PC-9 (cell line): ENCODE measurements at regions not wholly inside any gene's neighbourhood (a gene's known extent, or its start where the extent isn't known, plus 50 kb on each side); places are given as distances from the start of the nearest gene placed in this dataset.

Experiments used
- BruUV-seq: library from RNA; stranded (reverse); fragments of 400-500 nt; replicated peaks from 2 replicates; lab custom pipeline; 2021; lab: Mats Ljungman, UMichigan
- CTCF ChIA-PET: fragments of 300-600 bp; sonication (Branson Sonifier 250); formaldehyde crosslinking; loops from one replicate; lab custom pipeline; 2022; ENCODE audit warnings: antibody characterized with exemption; lab: Charles Lee
- POLR2A ChIA-PET: fragments of 300-600 bp; sonication (Branson Sonifier 250); formaldehyde crosslinking; loops from one replicate; lab custom pipeline; 2022; ENCODE audit warnings: antibody characterized with exemption; ENCODE audit not compliant: unreplicated experiment; lab: Charles Lee
- DNase-seq, 2 experiments: peaks; one replicate each; pipeline versions ENCODE4 v3.0.0 to v3.0.0-alpha.2; 2015 to 2022; ENCODE audit warnings: mixed read lengths in 1 of 2
- H2AFZ ChIP-seq: fragments of 200-600 bp; sonication (generic); 2 replicates; pipeline ENCODE4 v1.8.1; 2017; ENCODE audit warnings: antibody characterized with exemption
- H3F3A ChIP-seq: fragments of 200-600 bp; sonication (generic); 2 replicates; pipeline ENCODE4 v1.8.1; 2017; ENCODE audit warnings: antibody characterized with exemption, mild to moderate bottlenecking, low read depth; ENCODE audit not compliant: insufficient read depth
- H3K27ac ChIP-seq: fragments of 200-600 bp; sonication (generic); 2 replicates; pipeline ENCODE4 v1.6.1; 2016; ENCODE audit warnings: mixed run types
- H3K27me3 ChIP-seq: fragments of 200-600 bp; sonication (generic); 2 replicates; pipeline ENCODE4 v1.6.1; 2016; ENCODE audit warnings: low read depth, mixed run types; ENCODE audit not compliant: insufficient read depth
- H3K36me3 ChIP-seq: fragments of 200-600 bp; sonication (generic); 2 replicates; pipeline ENCODE4 v1.6.1; 2016; ENCODE audit warnings: low read depth, mixed run types
- H3K4me1 ChIP-seq: fragments of 200-600 bp; sonication (generic); replicated peaks from 2 replicates; pipeline ENCODE4 v1.6.1; 2016; ENCODE audit warnings: mixed run types; ENCODE audit not compliant: insufficient read depth
- H3K4me2 ChIP-seq: fragments of 200-600 bp; sonication (generic); 2 replicates; pipeline ENCODE4 v1.6.1; 2017; ENCODE audit warnings: mixed run types
- H3K4me3 ChIP-seq: fragments of 200-600 bp; sonication (generic); 2 replicates; pipeline ENCODE4 v1.6.1; 2016; ENCODE audit warnings: mixed run types
- H3K79me2 ChIP-seq: fragments of 200-600 bp; sonication (generic); 2 replicates; pipeline ENCODE4 v1.6.1; 2017; ENCODE audit warnings: low read depth, mixed run types
- H3K9me2 ChIP-seq: fragments of 200-600 bp; sonication (generic); 2 replicates; pipeline ENCODE4 v1.8.1; 2017; ENCODE audit warnings: mild to moderate bottlenecking; ENCODE audit not compliant: insufficient read depth
- H3K9me3 ChIP-seq: fragments of 200-600 bp; sonication (generic); 2 replicates; pipeline ENCODE4 v1.8.1; 2016; ENCODE audit warnings: low read depth; ENCODE audit not compliant: insufficient read depth
- H4K20me1 ChIP-seq: fragments of 200-600 bp; sonication (generic); 2 replicates; pipeline ENCODE4 v1.8.1; 2017; ENCODE audit not compliant: insufficient read depth
- CTCF ChIP-seq: fragments of 200-600 bp; sonication (generic); conservative IDR thresholded peaks from 2 replicates; pipeline ENCODE4 v1.6.1; 2017; ENCODE audit warnings: mixed run types, antibody characterized with exemption, mild to moderate bottlenecking, moderate library complexity
- EZH2 ChIP-seq: fragments of 200-600 bp; sonication (generic); IDR thresholded peaks from 2 replicates; pipeline ENCODE4 v1.8.0; 2017; ENCODE audit warnings: antibody characterized with exemption, low read depth
- intact Hi-C: fragments of 100-400 bp; cut with micrococcal nuclease; formaldehyde crosslinking; loops from one replicate; pipeline ENCODE4 v1.10.0; 2022; ENCODE audit not compliant: unreplicated experiment

GRCh38 chr7:135853008-135853407 lies 104.4 kb upstream of the FAM180A start:
- no peak overlapping the region for H3K27ac ChIP-seq
- no peaks in the 10 kb centered on the region for H3K36me3 ChIP-seq
- BruUV-seq, result no TSS peak
- no peaks in the 10 kb centered on the region for H4K20me1 ChIP-seq
- H3K4me3 ChIP-seq, result no peak overlapping the region
- ChIA-PET POLR2A (no interaction called here), CTCF (no interaction called here)
- H3K4me1 ChIP-seq, result peaks cover 25% of the 10 kb centered on the region
- H3K79me2 ChIP-seq, result no peaks in the 10 kb centered on the region
- no peaks in the 10 kb centered on the region for H3K9me3 ChIP-seq
- intact Hi-C loops, result no loop called here
- no peak overlapping the region for H2AFZ ChIP-seq
- H3K27me3 ChIP-seq, result no peaks in the 10 kb centered on the region
- no peaks in the 10 kb centered on the region for H3F3A ChIP-seq
- DNase-seq, result no peak
- TF ChIP-seq CTCF, result no peak
- TF ChIP-seq EZH2, result no peak
- no peak overlapping the region for H3K4me2 ChIP-seq
- H3K9me2 ChIP-seq, result no peaks in the 10 kb centered on the region

GRCh38 chr7:135847242-135847641 lies 98.6 kb upstream of the FAM180A start:
- CTCF ChIA-PET, result no interaction called here
- TF ChIP-seq EZH2 (no peak), CTCF (no peak)
- H3K79me2 ChIP-seq, result no peaks in the 10 kb centered on the region
- intact Hi-C loops, result no loop called here
- no peaks in the 10 kb centered on the region for H3K36me3 ChIP-seq
- H3K27me3 ChIP-seq, result no peaks in the 10 kb centered on the region
- H3K27ac ChIP-seq, result no peak overlapping the region
- H4K20me1 ChIP-seq, result no peaks in the 10 kb centered on the region
- no peak overlapping the region for H3K4me3 ChIP-seq
- no peak overlapping the region for H3K4me2 ChIP-seq
- BruUV-seq, result no TSS peak
- no peaks in the 10 kb centered on the region for H3K9me3 ChIP-seq
- no peak overlapping the region for H2AFZ ChIP-seq
- no peak for DNase-seq
- H3K9me2 ChIP-seq, result no peaks in the 10 kb centered on the region
- no peaks in the 10 kb centered on the region; the same call in 1 of the 2 replicates for H3F3A ChIP-seq
- POLR2A ChIA-PET, result no interaction called here
- peaks cover 19% of the 10 kb centered on the region for H3K4me1 ChIP-seq

- H3K79me2 ChIP-seq, result no peaks in the 10 kb centered on the region
- no peak overlapping the region for H3K27ac ChIP-seq
- no peaks in the 10 kb centered on the region for H4K20me1 ChIP-seq
- H3K36me3 ChIP-seq, result no peaks in the 10 kb centered on the region
- TF ChIP-seq EZH2, result no peak
- no peak for TF ChIP-seq CTCF
- no peak overlapping the region for H2AFZ ChIP-seq
- ChIA-PET POLR2A (no interaction called here), CTCF (no interaction called here)
- no peaks in the 10 kb centered on the region for H3K9me2 ChIP-seq
- no peak for DNase-seq
- H3K4me2 ChIP-seq, result no peak overlapping the region
- H3K4me3 ChIP-seq, result no peak overlapping the region
- H3F3A ChIP-seq, result no peaks in the 10 kb centered on the region; the same call in 1 of the 2 replicates
- H3K9me3 ChIP-seq, result no peaks in the 10 kb centered on the region
- intact Hi-C loops, result no loop called here
- H3K27me3 ChIP-seq, result no peaks in the 10 kb centered on the region
- peaks cover 21% of the 10 kb centered on the region for H3K4me1 ChIP-seq
- no TSS peak for BruUV-seq
Measured at GRCh38 chr7:135846339-135846738, 97.7 kb upstream of the FAM180A start.
